Hindlimb muscle (tissue), 1 donor: ENCODE measurements at regions not wholly inside any gene's neighbourhood (a gene's known extent, or its start where the extent isn't known, plus 50 kb on each side); places are given as distances from the start of the nearest gene placed in this dataset.

ENCODE experiments used
- DNase-seq: peaks from one replicate; pipeline ENCODE4 v3.0.0-alpha.2; 2013

DNA sequence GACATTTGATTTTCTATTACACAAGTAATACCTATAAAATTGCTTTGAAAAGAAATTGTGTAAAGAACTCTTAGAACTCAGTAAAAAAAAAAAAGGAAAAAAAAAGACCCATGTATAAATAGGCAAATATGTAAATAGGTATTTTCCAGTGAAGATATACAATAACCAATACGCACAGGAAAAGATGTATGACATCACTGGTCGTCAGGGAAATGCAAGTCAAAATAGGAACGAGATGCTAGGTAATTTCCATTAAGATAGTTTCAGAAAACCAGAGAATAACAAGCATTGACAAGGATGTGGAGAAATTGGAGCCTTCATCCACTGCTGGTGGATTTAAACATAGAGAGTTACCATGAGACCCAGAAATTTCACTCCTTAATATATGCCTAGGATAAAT, 708.8 kb downstream of the MTRR start:
- DNase-seq: no peak

DNA sequence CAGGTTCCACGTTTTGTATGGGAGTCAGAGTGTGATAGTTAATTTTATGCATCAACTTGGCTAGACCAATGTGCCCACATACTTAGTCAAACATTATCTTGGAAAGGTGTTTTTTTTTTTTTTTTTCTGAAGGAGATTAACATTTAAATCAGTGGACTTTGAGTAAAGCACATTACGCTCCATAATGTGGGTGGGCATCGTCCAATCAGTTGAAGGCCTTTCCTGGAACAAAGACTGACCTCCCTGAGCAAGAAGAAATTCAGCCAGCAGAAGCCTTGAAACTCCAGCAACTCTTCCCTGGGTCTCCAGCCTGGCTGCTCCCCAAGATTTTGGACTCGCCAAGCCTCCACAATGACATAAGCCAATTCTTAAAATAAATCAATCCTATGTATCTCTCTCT, 711.4 kb downstream of the MTRR start:
- DNase-seq: no peak

GRCh38 chr5:8581047-8581446, 712.1 kb downstream of the MTRR start:
- no peak for DNase-seq

DNA sequence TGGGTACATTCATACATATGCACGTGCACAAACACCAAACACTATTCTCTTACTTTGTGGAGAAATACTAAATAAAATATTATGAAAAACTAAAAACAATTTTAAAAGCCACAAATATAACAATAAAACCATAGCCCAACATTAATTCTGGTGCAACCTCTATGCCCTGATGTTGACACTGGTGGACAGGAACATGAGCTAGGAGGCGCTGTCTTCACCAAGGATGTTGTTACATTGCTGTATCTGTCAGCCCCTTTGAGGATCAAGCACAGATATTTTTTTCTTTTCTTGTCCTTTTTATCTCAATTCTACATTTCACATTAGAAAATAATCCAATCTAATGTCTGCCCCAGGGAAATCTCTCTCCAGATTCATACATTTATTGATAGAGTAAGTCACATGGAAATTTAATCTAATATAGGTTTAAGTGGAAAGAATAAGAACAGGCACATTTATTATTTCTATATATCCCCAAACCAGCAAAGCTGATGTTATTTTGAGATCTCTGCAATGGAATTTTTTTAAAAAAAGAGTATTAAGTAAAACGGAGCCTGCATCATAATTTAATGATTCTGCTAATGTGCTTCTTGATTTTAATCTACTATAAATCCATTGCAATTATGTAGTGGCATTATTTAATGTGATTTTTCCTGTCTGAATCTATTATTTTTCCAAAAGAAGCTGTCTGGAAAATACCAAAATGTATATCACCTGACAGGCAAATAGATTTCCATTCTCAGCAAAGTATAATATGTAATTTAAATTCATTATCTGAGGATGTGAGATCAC, 716.5 kb downstream of the MTRR start:
- DNase-seq: no peak

DNA sequence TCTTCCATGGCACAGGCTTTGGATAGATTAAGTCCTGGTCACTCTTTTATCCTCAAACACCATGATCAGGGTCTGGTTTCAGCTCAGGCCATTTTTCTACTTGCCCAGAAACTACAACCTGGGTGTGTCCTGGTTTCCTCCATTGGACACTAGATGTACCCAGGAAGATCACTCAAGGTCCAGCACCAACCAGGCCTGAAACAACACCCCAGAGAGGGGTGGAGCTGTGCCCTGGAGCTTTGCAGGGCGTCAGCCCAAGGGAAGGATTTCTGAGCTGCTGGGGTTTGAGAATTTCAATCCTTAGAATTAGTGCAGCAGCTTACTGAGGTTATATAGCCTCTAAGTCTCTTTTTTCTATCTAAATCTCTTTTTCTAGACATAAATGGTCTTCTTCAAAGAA, 722.0 kb downstream of the MTRR start:
- DNase-seq: no peak

DNA sequence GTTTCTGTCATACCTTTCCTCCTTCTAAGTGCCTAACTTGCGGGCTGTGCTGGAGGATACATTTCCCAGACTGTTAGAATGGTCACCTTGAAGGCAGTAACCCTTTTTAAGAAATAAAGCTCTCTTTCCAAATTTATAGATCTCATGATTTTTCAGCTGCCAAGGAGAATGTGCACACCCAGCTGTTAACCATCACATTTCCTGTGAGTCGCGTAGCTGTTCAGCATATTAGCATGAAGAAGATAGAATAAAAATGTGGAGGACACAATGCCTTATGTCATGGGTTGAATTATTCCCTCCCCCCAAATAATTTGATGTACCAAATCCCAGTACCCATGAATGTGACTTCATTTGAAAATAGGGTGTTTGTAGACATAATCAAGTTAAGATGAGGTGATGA, 729.4 kb downstream of the MTRR start:
- DNase-seq: no peak

DNA sequence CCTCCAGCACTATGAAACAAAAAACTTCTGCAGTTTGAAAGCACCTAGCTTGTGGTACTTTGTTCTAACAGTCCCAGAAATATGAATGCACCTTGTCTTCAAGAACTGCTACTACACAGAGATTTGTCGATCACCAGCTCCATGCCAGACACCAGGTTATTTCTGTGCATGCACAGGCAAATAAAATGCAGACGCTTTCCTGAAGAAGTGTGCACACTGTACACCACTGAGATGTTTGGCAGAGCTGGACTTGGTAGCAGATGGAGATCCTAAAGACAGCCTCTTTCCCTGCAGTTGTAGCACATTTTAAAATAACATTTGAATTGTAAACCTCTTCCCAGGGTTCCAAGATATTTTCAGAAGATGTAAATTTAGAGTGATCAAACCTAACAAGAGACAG, 730.0 kb downstream of the MTRR start:
- DNase-seq: no peak

DNA sequence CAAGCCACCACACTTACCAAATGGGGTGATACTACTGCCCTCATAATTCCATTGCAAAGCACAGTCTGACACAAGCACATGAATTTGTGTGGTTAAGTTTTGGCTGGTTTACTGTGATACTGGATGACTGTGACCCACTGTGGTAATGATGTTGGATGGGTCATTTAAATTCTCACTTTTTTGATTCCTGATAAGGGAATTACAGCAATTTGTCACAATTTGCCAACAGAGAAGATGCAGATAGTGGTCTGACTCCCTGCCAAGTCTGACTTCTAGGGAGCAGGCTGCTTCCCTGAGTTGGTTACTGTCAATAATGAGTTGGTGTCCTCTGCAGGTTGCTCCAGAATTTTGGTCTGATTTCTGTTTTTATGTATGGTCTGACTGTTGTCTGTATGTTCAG, 731.9 kb downstream of the MTRR start:
- DNase-seq: no peak

GRCh38 chr5:8601831-8602354, 732.9 kb downstream of the MTRR start:
- no peak for DNase-seq

GRCh38 chr5:8606231-8606630, 737.3 kb downstream of the MTRR start:
- no peak for DNase-seq

DNA sequence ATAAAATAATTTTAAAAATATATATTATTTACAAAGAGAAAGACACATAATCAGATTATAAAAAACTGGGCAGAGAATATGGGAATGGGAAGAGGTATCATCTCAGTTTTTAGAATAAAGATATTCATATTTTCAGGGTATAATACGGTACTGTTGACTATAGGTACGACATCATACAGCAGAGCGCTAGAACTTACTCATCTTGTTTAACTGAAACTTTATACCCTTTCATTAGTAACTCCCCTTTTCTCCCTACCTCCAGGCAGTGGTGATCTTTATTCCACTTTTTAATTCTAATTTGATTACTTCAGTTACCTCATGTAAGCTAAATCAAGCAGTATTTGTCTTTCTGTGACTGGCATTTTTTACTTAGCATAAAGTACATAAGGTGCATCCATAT, 742.1 kb downstream of the MTRR start:
- DNase-seq: no peak

DNA sequence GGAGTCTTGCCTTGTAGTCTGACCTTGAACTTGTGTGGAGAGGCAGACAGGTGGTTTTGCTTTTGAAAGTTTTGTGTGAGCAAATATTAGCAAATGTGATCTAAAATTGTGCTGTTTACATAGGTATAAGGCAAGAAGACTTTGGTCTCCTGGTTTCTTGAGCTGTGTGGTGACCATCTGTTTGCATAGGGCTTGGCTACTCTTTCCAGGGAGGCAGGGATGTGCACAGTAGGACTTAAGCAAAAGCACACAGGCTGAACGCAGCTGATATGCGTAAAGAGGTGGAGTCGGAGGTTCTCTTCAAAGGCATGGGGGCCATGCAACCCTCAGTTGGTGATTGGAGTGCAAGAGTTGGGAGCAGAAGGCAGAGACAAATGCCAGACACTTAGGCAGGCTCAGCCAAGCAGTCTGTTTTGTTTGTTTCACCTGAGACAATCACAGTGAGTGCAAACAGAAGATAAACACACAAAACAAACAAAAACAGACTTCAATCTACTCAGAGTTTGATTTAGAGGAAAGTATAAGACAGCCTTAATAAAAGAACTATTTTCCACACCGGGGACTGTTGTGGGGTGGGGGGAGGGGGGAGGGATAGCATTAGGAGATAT, 744.2 kb downstream of the MTRR start:
- no peak for DNase-seq

DNA sequence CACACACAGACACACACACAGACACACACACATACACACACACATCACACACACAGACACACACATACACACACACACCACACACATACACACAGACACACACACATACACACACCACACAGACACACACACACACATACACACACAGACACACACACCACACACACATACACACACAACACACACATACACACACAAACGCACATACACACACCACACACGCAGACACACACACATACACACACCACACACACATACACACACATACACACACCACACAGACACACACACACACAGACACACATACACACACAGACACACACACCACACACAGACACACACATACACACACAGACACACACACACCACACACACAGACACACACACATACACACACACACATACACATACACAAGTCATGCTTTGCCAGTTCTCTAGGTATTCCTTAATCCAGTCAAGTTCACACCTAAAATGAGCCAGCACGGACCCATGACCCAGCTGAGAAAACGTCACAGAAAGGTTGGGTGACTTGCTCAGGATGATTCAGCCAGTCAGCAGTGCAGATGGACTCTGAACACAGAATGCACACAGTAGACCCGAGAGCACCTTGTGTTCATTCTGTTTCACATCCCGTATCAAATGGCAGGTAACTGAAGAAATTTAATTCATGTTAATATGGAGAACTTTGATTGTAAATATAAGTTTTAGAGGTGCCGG, 746.4 kb downstream of the MTRR start:
- DNase-seq: no peak

GRCh38 chr5:8628521-8628920, 759.6 kb downstream of the MTRR start:
- no peak for DNase-seq

- DNase-seq: no peak
Measured at GRCh38 chr5:8633259-8633658, 764.3 kb downstream of the MTRR start.

DNA sequence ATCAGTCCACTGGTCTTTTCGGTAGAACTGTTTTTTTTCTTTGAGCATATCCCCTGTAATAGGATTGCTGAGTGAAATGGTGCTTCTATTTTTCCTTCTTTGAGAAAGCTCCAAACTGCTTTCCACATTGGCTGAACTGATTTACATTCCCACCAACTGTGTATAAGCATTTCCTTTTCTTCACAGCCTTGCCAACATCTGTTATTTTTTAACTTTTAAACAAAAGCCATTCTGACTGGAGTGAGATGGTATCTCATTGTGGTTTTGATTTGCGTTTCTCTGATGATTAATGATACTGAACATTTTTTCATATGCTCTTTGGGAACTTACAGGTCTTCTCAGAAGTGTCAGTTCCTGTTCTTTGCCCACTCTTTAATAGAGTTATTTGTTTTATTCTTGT, 764.7 kb downstream of the MTRR start:
- no peak for DNase-seq

DNA sequence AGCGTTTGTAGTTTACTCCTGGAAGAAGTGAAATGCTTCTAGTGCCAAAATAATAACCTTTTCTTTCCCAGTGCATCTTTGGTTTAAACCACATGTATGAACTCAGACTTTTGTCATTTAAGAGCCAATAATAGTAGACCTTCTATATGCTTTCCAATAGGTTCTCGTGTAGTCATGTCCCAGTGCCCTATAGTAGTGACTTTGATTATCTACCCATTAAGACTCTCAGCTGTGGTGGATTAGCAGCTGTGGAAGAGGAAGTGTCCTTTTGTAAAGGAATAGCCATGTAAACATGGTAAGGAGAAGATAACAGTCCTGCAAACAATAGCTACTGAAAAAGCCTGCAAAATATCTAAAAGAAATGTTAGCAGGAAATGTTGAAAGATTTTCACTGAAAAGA, 765.3 kb downstream of the MTRR start:
- DNase-seq: no peak

- DNase-seq: no peak
Measured at GRCh38 chr5:8641786-8642505, 773.0 kb downstream of the MTRR start.

DNA sequence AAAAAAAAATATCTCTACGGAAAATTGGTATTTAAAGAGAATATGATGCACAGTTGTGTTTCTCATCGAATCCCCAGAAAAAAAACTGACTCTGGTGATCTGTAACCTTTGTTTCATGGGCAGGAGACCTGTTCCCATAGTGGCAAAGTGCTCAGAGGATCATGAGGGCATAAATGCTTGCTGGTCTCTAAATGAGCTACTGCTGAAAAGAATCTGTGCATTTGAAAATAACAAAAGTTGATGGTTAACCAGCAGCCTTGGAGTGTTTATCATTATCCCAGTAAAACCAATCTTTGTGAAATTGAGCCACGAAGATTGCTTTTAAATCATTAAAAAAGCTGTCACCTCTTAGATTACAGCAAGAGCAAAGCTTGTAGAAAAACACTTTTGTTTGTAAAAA, 775.4 kb downstream of the MTRR start:
- no peak for DNase-seq

DNA sequence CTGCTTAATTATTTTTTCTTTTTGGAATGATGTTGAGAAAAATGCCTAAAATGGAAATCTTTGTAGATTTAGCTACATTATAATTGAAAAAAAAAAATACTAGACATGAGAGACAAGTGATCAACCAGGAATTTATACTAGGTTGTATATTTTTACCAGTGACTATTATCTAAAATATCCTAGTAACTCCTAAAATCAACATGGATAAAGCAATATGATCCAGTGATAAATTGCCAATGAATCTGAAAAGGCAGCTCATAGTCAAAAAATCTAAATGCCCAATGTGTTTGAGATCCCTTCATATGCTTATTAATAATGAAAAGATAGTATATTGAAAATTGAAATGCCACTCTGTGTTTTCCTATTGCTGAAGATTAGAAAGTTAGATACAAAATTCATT, 778.2 kb downstream of the MTRR start:
- no peak for DNase-seq

DNA sequence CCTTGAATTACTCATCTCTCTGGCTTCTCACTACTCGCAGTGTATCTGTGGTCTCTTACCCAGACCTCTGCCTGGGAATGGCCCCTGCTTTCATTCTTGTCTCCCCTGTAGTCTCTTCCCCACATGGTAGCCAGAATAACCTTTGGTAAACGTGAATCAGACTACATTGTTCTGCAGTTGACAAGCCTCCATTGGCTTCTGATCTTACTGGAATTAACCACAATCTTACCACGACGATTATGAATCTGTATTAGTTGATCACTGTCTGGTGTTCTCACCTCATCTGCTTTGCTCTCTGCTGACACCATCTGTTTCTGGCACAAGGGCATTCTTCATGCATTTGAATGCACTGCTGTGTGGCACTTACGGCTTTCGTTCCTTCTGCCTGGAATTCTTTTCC, 781.2 kb downstream of the MTRR start:
- DNase-seq: no peak

DNA sequence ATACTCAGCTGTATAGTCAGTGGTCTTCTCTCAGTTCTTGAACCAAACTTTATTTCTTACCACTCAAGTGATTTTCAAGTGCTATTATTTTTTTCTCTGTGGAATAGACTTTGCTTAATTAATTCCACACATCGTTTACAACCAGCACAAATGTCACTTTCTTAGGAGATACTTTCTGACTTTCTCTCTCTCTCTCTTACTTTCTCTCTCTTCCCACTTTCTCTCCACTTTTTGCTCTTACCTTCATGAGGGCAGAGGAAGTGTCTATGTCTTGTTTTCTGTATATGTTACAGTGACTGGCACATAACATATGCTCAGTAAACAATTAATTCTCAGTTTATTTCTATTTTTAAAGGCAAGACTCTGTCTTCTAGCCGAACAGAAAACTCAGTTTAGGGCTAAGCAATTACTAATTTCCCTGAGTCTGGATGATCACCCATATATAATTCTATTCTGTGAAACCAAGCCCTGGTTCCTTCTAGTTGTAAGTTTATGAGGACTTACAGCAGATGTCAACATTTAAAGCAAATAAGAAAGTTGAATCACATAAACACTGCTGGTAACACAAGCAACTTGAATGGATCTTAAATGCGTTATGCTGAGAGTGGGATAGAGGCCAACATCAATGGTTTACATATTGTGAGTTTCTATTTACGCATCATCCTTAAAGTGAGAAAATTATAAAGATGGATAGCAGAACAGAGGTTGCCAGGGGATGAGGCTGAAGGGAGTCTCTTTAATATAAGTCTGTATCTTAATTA, 791.4 kb downstream of the MTRR start:
- DNase-seq: no peak
